GM18505 (cell line): ENCODE measurements at regions not wholly inside any gene's neighbourhood (a gene's known extent, or its start where the extent isn't known, plus 50 kb on each side); places are given as distances from the start of the nearest gene placed in this dataset.
A peak's percentile ranks its signal among the peaks of the same experiment; 100 is the strongest.

Experiments used
- ATAC-seq: cut with Tn5 transposase; IDR thresholded peaks from one replicate; pipeline ENCODE4 v1.9.1; 2021; ENCODE audit not compliant: unreplicated experiment
- POLR2A ChIP-seq: IDR thresholded peaks from 4 replicates; pipeline ENCODE4 v1.6.1; 2011; ENCODE audit warnings: borderline replicate concordance; ENCODE audit not compliant: insufficient read depth, insufficient read length; ENCODE audit errors: extremely low read depth

DNA sequence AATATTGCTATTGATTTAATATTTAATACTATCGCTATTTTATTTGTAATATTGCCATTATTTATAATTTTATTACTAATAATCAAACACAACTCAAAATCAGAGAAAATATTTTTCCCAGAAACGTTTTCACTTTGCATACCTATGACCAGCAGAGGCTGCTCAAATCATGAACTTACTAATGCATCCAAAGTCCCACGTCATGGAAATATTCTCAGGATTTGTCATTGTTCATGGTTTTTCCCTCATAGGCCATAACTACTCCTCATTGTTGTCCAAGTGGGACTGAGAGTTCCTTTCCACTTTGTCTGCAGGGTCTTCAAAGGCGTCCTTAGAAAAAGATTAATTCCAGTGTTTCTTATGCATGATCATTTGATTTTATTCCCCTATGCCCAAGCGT, 344.8 kb downstream of the THBS2 start:
- ATAC-seq, result no peak
- no peak for TF ChIP-seq POLR2A

DNA sequence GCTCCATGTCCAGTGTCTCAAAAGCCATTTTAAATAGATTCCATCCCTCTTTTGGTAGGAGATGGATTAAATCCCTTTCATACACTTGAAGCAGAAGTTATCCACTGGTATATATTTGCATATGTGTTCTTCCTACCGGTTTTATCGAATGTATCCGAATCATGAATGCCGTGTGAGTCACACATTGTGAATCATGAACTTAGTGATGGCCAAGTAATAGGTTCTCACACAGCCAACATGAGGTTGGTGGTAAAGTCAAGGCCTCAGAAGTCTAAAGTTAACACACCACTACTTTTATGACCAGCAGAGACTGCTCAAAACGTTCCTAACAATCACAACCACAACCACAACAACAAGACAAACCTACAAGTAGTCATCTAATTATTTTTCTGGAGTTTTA, 345.5 kb downstream of the THBS2 start:
- TF ChIP-seq POLR2A, result no peak
- ATAC-seq, result no peak

DNA sequence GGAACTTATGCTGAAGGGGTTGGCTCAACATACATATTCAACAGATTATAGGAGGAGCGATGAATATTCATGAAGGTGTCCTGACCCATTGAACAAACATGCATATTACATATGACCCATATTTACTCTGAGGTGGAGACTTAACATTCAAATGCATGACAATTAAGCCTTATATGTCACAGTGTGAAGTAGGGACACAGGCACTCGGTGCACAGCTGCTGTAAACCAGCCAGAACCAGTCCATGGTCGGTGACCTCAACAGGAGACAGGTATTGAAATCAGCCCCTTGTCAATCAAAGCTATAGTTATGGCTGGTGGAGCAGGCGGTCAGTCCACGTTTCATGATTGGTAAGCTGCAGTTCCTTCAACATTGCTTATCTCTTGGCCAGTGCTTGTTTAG, 347.3 kb downstream of the THBS2 start:
- no peak for ATAC-seq
- no peak for TF ChIP-seq POLR2A

DNA sequence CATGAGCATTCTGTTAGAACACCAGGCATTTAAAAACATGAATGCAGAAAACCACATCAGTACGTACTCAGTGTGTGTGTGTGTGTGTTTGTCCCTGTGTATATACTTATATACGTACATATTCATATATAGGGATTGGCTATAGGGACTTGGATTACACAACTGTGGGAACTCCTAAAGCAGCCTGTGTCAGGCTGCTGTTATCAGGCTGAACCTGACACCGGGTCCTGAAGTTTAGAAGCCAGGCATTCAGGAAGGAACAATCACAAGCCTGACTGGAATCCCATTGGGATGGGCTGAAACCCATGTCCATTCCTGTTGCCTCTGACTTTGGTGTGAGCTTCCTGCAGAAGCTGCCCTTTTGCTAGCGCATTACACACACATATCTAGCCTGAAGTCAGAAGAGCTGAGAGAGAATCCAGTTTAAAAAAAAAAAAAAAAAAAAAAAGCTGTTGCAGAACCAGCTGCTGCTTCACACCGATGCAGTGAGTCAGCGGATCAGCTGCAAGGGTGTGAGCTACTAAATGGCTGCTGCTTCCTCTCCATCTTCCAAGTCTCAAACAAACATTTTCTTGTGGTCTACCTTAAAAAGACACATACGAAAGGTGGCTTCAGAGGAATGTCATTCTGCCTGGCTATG, 348.1 kb downstream of the THBS2 start:
- no peak for ATAC-seq
- no peak for TF ChIP-seq POLR2A

DNA sequence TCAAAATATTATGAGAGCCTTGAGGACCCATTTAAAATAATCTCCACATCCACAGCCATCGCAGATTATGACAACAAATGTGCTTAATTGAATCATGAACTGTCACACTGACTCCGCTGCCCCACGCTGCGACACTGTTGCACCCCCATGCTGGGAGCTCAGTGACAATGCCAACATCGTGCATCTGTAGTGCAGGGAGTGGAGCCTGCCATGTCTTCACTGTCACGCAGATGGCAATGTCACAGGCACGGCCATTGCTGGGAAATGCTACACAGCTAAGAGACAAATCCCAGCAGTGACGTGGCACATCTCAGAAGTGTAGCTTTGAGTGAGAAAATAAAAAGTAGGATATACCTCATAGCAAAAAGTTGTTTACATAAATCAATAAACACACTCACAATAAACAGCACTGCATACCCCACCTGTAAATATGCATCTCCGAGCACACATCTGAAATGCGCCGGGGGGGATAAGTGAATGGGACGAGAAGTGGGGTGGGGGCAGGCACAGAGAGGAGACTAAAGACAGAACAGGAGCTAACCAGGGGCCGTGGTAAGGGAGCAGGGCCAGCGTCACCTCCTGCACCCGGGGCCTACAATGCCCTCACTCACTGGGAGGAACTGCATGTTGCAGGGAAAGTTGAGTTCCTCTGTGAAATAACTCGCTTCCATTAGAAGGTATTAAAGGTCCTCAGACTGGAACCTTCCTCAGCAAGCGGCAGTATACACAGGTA, 349.9 kb downstream of the THBS2 start:
- no peak for ATAC-seq

GRCh38 chr6:168902075-168902474, 351.6 kb downstream of the THBS2 start:
- no peak for TF ChIP-seq POLR2A
- no peak for ATAC-seq

More for the DNA sequence above, 349.9 kb downstream of the THBS2 start:
- no peak for TF ChIP-seq POLR2A

DNA sequence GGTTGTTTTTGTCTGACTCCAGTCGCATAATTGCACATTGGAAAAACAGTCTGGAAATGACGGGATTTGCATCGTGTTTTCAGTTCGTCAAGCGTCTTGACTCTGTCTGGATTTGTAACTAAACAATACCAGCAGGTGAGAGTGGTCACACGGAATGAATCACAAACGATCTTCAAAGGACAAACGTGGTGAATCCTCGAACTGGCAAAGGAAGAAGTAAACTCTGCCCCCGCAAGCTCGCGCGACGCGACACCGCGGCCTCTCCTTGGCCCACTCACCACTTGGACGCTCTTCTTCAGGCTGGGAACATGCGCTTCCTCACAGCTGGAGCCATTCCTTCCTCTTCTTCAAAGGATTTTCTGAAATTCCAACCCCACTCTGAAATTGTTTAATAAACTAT, 352.6 kb downstream of the THBS2 start:
- TF ChIP-seq POLR2A, result no peak
- no peak for ATAC-seq

GRCh38 chr6:168896321-168896720, 357.3 kb downstream of the THBS2 start:
- no peak for TF ChIP-seq POLR2A
- no peak for ATAC-seq

DNA sequence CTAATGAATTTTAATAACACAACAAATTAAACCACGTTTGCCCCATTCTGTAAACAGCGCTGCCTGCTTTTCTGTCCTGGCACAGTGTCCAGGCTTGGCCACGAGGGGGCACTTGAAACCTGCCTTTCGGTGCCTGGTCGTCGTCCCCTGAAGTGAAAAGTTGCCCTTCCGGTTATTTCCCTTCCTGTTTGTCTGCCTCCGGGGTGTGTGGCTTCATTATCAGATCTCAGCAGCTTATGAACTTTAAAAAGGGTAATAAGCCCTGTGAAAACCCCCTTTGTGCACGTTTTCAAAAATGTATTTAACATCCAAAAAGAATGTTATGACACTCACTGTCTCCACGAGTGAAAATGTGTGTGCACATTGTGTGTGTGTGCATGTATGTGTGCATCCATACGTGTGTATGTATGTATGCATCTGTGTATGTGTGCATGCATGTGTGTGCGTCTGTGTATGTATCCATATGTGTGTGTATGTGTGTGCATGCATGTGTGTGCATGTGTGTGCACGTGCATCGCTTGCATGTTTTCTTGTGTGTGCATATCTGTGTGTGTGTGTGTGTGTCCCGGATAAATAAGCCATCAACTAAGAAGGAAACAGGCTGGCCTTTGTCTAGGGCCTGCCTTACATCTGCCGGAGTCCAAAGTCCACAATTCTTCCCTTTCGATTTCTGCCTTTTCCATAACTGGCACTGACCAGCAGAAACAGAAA, 358.4 kb downstream of the THBS2 start:
- TF ChIP-seq POLR2A, result no peak
- peak; percentile 95 for ATAC-seq

DNA sequence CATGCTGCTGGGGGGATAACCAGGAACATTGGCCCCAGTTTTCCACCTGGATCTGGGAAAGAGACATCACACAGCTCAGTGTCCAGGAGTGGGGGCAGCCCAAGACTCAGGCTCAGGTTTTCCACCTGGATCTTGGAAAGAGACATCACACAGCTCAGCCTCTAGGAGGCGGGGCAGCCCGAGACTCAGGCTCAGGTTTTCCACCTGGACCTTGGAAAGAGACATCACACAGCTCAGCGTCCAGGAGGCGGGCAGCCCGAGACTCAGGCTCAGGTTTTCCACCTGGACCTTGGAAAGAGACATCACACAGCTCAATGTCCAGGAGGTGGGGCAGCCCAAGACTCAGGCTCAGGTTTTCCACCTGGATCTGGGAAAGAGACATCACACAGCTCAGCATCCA, 361.6 kb downstream of the THBS2 start:
- ATAC-seq, result no peak
- TF ChIP-seq POLR2A, result no peak

- TF ChIP-seq POLR2A, result no peak
- no peak for ATAC-seq
Observed at GRCh38 chr6:168890981-168891365, 362.7 kb downstream of the THBS2 start.

DNA sequence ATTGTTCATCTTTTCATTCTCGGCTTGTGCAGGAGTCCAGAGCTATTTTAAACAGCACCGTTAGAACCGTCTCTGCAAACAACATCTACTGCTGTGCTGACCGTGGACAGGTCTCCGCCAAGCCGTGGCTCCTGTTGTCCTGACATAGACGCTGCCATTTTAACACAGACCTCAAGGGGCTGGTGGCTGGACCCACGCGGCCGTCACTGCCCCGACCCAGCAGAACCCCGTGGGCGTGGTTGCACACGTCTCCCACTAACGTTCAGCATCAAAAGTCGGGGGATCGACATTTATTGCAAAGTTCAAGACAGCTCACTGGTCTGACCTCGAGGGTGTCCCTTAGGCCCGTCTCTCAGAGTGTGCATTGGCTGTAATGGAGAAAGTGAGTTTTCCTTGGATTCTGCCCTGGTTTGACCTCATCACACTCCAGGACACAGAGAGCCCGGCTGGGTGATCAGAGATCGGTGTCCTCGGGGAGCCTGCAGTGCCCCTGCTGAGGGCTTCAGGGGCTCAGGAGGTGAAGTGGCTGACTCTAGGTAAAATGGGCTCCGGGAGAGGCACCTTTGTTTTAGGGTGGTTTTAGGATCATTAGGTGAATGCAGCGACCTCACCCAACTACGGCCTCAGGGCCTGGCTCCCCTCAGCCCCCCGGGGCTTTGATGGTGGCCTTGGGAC, 363.2 kb downstream of the THBS2 start:
- no peak for ATAC-seq
- TF ChIP-seq POLR2A, result no peak

- no peak for ATAC-seq
- TF ChIP-seq POLR2A, result no peak
Observed at GRCh38 chr6:168888786-168889345, 364.8 kb downstream of the THBS2 start.
